ENCODE measurements at regions not wholly inside any gene's neighbourhood (a gene's known extent, or its start where the extent isn't known, plus 50 kb on each side); places are given as distances from the start of the nearest gene placed in this dataset.

DNA sequence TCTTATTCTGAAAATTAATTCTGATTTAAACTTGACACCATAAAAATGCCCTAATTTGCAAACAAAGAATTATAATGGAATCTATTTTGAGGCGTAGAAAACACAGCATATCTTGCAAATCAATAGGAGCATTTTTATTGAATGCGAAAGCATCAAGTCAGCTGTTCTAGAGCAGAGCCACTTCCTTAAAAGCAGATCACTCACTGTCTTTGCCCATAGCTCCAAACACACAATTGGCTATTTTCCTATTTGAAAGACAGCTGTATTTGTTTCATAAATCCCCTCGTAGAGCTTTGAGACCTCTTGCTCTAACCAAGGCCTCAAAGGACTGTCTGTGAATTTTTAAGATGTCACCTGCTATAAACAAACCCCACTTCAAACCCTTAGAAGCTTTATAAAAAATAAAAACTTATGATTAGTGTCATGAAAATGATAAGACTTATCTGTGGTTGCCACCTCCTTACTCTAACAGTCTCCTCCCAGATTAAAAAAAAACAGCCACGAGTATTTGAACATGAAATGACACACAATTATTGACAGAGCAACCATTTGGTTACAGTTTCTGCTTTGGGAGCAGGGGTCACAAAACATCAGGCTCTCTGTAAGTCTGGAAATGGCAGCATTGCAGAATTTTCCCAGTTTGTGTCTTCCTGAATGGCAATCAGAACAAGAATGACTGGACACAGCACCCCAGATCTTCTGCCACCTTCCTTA, 75.6 kb upstream of the RASEF start:
- TF ChIP-seq CTCF (IDR thresholded peaks at IDR 0.05) (no peak), POLR2A (IDR thresholded peaks at IDR 0.05) (no peak)
